Tibial nerve (tissue), 3 donors: ENCODE measurements at regions not wholly inside any gene's neighbourhood (a gene's known extent, or its start where the extent isn't known, plus 50 kb on each side); places are given as distances from the start of the nearest gene placed in this dataset.

Experiments
- POLR2A ChIP-seq, 2 donors: fragments of 450-650 bp; IDR thresholded peaks; one replicate each; pipeline ENCODE4 v1.6.1; 2017; ENCODE audit warnings: antibody characterized with exemption in 2 of 2, mild to moderate bottlenecking in 2 of 2, moderate library complexity in 2 of 2
- TF ChIP-seq, protein P1 (sequence below), 5 experiments: fragments of 200-600 bp in 3 of 5; fragments of 450-650 bp in 2 of 5; sonication (generic) in 3 of 5; IDR thresholded peaks; one replicate each; pipeline ENCODE4 v1.5.1; 2016 to 2019; ENCODE audit warnings: antibody characterized with exemption in 5 of 5, mild to moderate bottlenecking in 3 of 5, moderate library complexity in 2 of 5

DNA sequence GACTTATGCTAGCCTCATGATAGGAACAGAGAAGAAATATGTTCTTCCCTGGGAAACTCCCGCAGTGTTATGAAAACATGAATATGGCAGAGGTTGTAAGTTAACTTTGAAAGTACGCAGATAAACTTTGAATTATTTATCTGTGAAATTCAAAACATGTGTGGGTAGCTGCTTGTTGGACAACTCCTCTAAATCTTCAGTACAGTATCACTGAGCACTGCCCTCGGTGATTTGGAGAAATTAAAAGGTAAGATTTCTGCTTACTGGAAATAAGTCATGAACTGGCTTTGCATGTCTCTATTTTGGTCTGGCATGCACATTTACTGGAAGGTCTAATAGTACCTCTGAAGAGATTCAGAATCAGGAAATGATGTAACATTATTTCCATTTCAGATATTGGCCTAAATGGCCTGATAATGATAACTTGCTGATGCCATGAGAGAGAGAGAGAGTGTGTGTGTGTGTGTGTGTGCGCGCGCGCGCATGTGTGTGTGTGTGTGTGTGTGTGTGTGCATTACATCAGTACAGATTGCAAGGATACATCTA, 1441.9 kb upstream of the FLRT2 start:
- TF ChIP-seq, protein P1, sequence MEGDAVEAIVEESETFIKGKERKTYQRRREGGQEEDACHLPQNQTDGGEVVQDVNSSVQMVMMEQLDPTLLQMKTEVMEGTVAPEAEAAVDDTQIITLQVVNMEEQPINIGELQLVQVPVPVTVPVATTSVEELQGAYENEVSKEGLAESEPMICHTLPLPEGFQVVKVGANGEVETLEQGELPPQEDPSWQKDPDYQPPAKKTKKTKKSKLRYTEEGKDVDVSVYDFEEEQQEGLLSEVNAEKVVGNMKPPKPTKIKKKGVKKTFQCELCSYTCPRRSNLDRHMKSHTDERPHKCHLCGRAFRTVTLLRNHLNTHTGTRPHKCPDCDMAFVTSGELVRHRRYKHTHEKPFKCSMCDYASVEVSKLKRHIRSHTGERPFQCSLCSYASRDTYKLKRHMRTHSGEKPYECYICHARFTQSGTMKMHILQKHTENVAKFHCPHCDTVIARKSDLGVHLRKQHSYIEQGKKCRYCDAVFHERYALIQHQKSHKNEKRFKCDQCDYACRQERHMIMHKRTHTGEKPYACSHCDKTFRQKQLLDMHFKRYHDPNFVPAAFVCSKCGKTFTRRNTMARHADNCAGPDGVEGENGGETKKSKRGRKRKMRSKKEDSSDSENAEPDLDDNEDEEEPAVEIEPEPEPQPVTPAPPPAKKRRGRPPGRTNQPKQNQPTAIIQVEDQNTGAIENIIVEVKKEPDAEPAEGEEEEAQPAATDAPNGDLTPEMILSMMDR (IDR thresholded peaks at IDR 0.05), result no peak
- no peak for TF ChIP-seq POLR2A (IDR thresholded peaks at IDR 0.05)
